GM23338 (cell line): ENCODE measurements at regions not wholly inside any gene's neighbourhood (a gene's known extent, or its start where the extent isn't known, plus 50 kb on each side); places are given as distances from the start of the nearest gene placed in this dataset.
A peak's percentile ranks its signal among the peaks of the same experiment; 100 is the strongest.

Experiments
- CREB1 ChIP-seq: fragments of 250-450 bp; sonication (Bioruptor Pico); IDR thresholded peaks from 2 replicates; pipeline ENCODE4 v1.5.0; 2020; ENCODE audit warnings: low read depth, mild to moderate bottlenecking, moderate library complexity
- ETS1 ChIP-seq: IDR thresholded peaks from 2 replicates; pipeline ENCODE4 v1.6.1; 2016; ENCODE audit warnings: antibody characterized with exemption
- EZH2 ChIP-seq: fragments of 200-600 bp; sonication (generic); IDR thresholded peaks from one replicate; pipeline ENCODE4 v1.8.0; 2017; ENCODE audit warnings: antibody characterized with exemption, mild to moderate bottlenecking, low read depth; ENCODE audit not compliant: unreplicated experiment
- EZH2phosphoT487 ChIP-seq: fragments of 200-600 bp; sonication (generic); IDR thresholded peaks from one replicate; pipeline ENCODE4 v1.8.1; 2018; ENCODE audit warnings: antibody characterized with exemption; ENCODE audit not compliant: unreplicated experiment
- JUNB ChIP-seq: IDR thresholded peaks from one replicate; pipeline ENCODE4 v1.6.1; 2016; ENCODE audit warnings: antibody characterized with exemption; ENCODE audit not compliant: unreplicated experiment
- NANOG ChIP-seq: IDR thresholded peaks from 2 replicates; pipeline ENCODE4 v1.6.1; 2016; ENCODE audit warnings: antibody characterized with exemption, borderline replicate concordance
- POLR2AphosphoS5 ChIP-seq: IDR thresholded peaks from 2 replicates; pipeline ENCODE4 v1.6.1; 2016; ENCODE audit warnings: antibody characterized with exemption, low read depth
- STAT1 ChIP-seq: IDR thresholded peaks from one replicate; pipeline ENCODE4 v1.6.1; 2016; ENCODE audit warnings: antibody characterized with exemption; ENCODE audit not compliant: unreplicated experiment
- ZNF114 ChIP-seq: fragments of 250-450 bp; sonication (Bioruptor Pico); IDR thresholded peaks from 2 replicates; pipeline ENCODE4 v1.5.0; 2020; ENCODE audit warnings: mild to moderate bottlenecking, moderate library complexity
- ZNF331 ChIP-seq: fragments of 250-450 bp; sonication (Bioruptor Pico); IDR thresholded peaks from 2 replicates; pipeline ENCODE4 v1.5.0; 2020; ENCODE audit warnings: low read depth, mild to moderate bottlenecking, moderate library complexity
- TF ChIP-seq, protein P1 (sequence below), 2 experiments: fragments of 200-600 bp in 1 of 2; sonication (generic) in 1 of 2; conservative IDR thresholded peaks; 2 replicates each; pipeline versions ENCODE4 v1.5.1 to v1.6.1; 2016 to 2017; ENCODE audit warnings: antibody characterized with exemption in 2 of 2, low read depth in 2 of 2, mild to moderate bottlenecking in 2 of 2, moderate library complexity in 1 of 2
- TF ChIP-seq, protein P2 (sequence below): IDR thresholded peaks from one replicate; pipeline ENCODE4 v1.6.1; 2018; ENCODE audit warnings: antibody characterized with exemption; ENCODE audit not compliant: unreplicated experiment

DNA sequence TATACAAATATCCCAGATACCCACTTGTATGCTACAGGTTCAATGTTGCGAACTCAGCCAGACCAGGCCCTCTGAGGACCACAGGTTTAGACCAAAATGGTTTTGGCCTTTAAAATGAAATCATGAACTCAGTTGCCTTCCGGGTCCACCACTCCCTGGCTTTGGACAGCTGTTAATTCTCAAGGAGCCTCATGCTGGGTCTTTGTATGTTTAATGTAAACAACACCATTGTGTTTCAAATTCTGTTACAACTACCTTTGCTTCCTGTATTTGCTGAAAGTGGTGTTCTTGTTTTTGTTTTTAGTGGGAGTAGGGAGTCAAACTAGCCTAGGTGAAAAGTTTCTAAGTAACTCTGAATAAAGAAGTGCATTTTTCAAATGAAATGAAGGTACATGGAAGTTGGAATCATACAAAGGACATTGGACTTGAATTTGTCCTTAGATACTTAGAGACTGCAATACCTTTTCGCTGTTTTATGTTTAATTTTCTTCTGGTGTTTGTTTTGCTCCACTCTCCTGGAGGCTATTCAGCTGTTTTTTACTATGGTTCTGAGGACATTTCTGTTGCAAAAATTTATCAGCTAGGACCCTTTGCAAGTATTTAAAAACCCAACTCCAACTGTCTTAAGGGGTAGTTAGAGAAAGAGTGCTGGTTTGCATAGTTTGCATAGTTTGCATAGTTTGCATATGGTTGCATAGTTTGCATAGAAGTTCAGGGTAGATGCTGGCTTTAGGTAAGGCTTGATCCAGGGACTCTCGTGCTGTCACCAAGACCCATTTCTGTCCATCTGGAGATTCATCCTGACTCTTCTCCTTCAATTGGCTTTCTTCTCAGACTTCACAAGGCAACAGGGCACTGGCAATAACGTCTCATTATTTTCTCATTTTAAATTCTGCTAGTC is 70.1 kb downstream of the MID1IP1 start:
- TF ChIP-seq, protein P1, sequence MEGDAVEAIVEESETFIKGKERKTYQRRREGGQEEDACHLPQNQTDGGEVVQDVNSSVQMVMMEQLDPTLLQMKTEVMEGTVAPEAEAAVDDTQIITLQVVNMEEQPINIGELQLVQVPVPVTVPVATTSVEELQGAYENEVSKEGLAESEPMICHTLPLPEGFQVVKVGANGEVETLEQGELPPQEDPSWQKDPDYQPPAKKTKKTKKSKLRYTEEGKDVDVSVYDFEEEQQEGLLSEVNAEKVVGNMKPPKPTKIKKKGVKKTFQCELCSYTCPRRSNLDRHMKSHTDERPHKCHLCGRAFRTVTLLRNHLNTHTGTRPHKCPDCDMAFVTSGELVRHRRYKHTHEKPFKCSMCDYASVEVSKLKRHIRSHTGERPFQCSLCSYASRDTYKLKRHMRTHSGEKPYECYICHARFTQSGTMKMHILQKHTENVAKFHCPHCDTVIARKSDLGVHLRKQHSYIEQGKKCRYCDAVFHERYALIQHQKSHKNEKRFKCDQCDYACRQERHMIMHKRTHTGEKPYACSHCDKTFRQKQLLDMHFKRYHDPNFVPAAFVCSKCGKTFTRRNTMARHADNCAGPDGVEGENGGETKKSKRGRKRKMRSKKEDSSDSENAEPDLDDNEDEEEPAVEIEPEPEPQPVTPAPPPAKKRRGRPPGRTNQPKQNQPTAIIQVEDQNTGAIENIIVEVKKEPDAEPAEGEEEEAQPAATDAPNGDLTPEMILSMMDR (conservative IDR thresholded peaks at IDR 0.05; ENCODE audit: low read depth in 2 of 2) = no peak
- no peak for TF ChIP-seq POLR2AphosphoS5
- TF ChIP-seq, protein P2, sequence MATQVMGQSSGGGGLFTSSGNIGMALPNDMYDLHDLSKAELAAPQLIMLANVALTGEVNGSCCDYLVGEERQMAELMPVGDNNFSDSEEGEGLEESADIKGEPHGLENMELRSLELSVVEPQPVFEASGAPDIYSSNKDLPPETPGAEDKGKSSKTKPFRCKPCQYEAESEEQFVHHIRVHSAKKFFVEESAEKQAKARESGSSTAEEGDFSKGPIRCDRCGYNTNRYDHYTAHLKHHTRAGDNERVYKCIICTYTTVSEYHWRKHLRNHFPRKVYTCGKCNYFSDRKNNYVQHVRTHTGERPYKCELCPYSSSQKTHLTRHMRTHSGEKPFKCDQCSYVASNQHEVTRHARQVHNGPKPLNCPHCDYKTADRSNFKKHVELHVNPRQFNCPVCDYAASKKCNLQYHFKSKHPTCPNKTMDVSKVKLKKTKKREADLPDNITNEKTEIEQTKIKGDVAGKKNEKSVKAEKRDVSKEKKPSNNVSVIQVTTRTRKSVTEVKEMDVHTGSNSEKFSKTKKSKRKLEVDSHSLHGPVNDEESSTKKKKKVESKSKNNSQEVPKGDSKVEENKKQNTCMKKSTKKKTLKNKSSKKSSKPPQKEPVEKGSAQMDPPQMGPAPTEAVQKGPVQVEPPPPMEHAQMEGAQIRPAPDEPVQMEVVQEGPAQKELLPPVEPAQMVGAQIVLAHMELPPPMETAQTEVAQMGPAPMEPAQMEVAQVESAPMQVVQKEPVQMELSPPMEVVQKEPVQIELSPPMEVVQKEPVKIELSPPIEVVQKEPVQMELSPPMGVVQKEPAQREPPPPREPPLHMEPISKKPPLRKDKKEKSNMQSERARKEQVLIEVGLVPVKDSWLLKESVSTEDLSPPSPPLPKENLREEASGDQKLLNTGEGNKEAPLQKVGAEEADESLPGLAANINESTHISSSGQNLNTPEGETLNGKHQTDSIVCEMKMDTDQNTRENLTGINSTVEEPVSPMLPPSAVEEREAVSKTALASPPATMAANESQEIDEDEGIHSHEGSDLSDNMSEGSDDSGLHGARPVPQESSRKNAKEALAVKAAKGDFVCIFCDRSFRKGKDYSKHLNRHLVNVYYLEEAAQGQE = no peak
- TF ChIP-seq STAT1 = no peak
- TF ChIP-seq EZH2phosphoT487 = no peak
- TF ChIP-seq JUNB = no peak
- TF ChIP-seq CREB1 = no peak
- no peak for TF ChIP-seq EZH2
- 0 out of 2 replicates have a peak, but pooled peaks have one; percentile 24 for TF ChIP-seq ZNF114 (CRISPR knock-in tag)
- no peak for TF ChIP-seq ETS1
- peak; percentile 63 for TF ChIP-seq NANOG
- TF ChIP-seq ZNF331 (CRISPR knock-in tag) = no peak
